ENCODE measurements at regions not wholly inside any gene's neighbourhood (a gene's known extent, or its start where the extent isn't known, plus 50 kb on each side); places are given as distances from the start of the nearest gene placed in this dataset.
"Not testable (repeated sequence)": the region's sequence is repeated elsewhere in the genome, so short reads cannot be mapped to it uniquely, and the experiment has no call there.

- DNase-seq (ENCODE audit: low read depth) = no peak
- TF ChIP-seq, protein P1, sequence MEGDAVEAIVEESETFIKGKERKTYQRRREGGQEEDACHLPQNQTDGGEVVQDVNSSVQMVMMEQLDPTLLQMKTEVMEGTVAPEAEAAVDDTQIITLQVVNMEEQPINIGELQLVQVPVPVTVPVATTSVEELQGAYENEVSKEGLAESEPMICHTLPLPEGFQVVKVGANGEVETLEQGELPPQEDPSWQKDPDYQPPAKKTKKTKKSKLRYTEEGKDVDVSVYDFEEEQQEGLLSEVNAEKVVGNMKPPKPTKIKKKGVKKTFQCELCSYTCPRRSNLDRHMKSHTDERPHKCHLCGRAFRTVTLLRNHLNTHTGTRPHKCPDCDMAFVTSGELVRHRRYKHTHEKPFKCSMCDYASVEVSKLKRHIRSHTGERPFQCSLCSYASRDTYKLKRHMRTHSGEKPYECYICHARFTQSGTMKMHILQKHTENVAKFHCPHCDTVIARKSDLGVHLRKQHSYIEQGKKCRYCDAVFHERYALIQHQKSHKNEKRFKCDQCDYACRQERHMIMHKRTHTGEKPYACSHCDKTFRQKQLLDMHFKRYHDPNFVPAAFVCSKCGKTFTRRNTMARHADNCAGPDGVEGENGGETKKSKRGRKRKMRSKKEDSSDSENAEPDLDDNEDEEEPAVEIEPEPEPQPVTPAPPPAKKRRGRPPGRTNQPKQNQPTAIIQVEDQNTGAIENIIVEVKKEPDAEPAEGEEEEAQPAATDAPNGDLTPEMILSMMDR (IDR thresholded peaks at IDR 0.05; ENCODE audit: low read depth, low read length, missing control alignments) = no peak
- H3K4me3 ChIP-seq (ENCODE audit: low read depth, low read length) = no peak overlapping the region
- in situ Hi-C loops (cut with HindIII; ENCODE audit: low sequenced_read_pairs) = no loop called here
These were observed 545.9 kb upstream of the KLF4 start for GRCh38 chr9:108035487-108035886.

DNA sequence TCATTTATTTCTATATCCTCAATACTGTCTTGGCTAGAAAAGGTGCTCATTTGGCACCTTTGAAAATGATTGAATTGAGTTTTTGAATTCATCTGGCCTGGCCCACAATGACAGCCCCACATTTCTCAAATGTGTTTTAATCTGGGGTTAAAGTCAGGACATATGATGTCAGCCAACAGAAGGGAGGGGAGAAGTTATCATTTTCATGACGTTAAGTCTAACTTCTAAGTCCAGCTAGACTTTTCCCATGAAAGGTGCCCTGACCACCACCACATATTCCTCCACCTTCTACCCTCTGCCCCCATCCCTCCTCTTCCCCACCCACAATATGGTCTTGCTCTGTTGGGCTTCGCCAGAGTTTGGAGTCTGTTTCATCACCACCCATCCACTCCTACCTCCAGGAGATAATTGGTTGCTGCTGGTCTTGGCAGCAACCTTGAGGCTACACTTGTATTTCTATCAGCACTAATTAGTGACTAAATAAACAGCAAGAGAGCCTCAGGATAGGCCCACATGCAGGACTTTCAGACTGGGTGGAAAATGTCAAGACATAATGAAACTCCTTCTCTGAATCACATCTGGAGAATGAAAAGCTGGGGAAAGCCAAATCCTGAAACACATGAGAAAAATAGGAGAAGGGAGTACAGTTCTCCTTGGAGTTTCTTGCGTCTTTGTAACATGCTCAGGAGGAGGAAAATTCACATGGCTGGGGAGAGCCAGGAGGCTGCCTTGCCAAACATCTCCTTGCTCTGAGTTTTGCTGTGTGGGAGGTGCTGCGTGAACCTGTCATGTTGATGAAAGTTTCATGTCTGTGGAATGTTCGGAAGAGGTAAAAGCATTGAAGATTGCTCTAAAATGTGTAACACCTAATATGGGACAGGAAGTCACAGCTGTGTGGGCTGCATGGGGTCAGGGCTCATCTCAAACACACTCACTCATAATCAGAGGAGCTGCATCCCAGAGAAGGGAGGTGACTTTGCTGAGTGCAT is 544.7 kb upstream of the KLF4 start:
- in situ Hi-C loops (cut with HindIII; ENCODE audit: low sequenced_read_pairs) = no loop called here
- no peak overlapping the region for H3K4me3 ChIP-seq (ENCODE audit: low read depth, low read length)
- no peak for DNase-seq (ENCODE audit: low read depth)
- TF ChIP-seq, protein P1 (IDR thresholded peaks at IDR 0.05; ENCODE audit: low read depth, low read length, missing control alignments) = no peak

DNA sequence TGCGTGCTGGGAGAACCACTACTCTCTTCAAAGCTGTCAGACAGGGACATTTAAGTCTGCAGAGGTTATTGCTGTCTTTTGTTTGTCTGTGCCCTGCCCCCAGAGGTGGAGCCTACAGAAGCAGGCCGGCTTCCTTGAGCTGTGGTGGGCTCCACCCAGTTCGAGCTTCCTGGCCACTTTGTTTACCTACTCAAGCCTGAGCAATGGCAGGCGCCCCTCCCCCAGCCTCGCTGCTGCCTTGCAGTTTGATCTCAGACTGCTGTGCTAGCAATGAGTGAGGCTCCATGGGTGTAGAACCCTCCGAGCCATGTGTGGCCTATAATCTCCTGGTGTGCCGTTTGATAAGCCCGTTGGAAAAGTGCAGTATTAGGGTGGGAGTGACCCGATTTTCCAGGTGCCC is 542.5 kb upstream of the KLF4 start:
- H3K4me3 ChIP-seq (ENCODE audit: low read depth, low read length); DNase-seq (ENCODE audit: low read depth); in situ Hi-C loops (cut with HindIII; ENCODE audit: low sequenced_read_pairs): not testable (repeated sequence)

GRCh38 chr9:108031221-108031620 is 541.7 kb upstream of the KLF4 start:
- DNase-seq (ENCODE audit: low read depth) = not testable (repeated sequence)

DNA sequence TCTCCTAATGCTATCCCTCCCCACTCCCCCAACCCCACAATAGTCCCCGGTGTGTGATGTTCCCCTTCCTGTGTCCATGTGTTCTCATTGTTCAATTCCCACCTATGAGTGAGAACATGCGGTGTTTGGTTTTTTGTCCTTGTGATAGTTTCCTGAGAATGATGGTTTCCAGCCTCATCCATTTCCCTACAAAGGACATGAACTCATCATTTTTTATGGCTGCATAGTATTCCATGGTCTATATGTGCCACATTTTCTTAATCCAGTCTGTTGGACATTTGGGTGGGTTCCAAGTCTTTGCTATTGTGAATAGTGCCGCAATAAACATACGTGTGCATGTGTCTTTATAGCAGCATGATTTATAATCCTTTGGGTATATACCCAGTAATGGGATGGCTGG is 537.1 kb upstream of the KLF4 start:
- in situ Hi-C loops (cut with HindIII; ENCODE audit: low sequenced_read_pairs) = not testable (repeated sequence)

More at GRCh38 chr9:108031221-108031620, 541.7 kb upstream of the KLF4 start:
- H3K4me3 ChIP-seq (ENCODE audit: low read depth, low read length); in situ Hi-C loops (cut with HindIII; ENCODE audit: low sequenced_read_pairs): not testable (repeated sequence)

DNA sequence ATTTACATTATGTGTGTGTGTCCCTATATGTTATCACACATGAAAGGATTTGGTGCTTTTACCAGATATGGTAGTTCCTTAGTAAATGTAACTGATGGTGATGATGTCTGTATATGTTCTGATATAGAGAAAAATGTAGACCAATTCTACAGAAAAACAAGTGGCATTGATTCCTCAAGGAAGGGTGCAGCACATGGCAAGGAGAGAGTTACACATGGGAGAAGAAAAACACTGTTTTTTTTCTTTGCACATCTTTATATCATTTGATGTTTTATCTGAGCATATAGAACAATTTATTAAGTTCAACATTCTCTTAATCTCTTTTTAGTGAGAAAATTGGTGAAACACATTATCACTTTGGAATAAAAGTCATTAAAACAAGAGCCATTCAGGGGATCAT is 535.0 kb upstream of the KLF4 start:
- no peak overlapping the region for H3K4me3 ChIP-seq (ENCODE audit: low read depth, low read length)
- in situ Hi-C loops (cut with HindIII; ENCODE audit: low sequenced_read_pairs) = no loop called here
- TF ChIP-seq, protein P1 (IDR thresholded peaks at IDR 0.05; ENCODE audit: low read depth, low read length, missing control alignments) = no peak
- no peak for DNase-seq (ENCODE audit: low read depth)

More for the DNA sequence above, 537.1 kb upstream of the KLF4 start:
- DNase-seq (ENCODE audit: low read depth); H3K4me3 ChIP-seq (ENCODE audit: low read depth, low read length): not testable (repeated sequence)

GRCh38 chr9:108022246-108022935 is 532.8 kb upstream of the KLF4 start:
- no peak overlapping the region for H3K4me3 ChIP-seq (ENCODE audit: low read depth, low read length)
- in situ Hi-C loops (cut with HindIII; ENCODE audit: low sequenced_read_pairs) = no loop called here
- TF ChIP-seq, protein P1 (IDR thresholded peaks at IDR 0.05; ENCODE audit: low read depth, low read length, missing control alignments) = no peak
- DNase-seq (ENCODE audit: low read depth) = no peak

Measured in astrocyte of the cerebellum (primary cell).